SK-N-MC (cell line): ENCODE measurements at regions not wholly inside any gene's neighbourhood (a gene's known extent, or its start where the extent isn't known, plus 50 kb on each side); places are given as distances from the start of the nearest gene placed in this dataset.

Source experiments
- EZH2 ChIP-seq: fragments of 200-600 bp; sonication (generic); IDR thresholded peaks from one replicate; pipeline ENCODE4 v1.6.1; 2017; ENCODE audit warnings: antibody characterized with exemption
- FOXP2 ChIP-seq: optimal IDR thresholded peaks from 2 replicates; pipeline ENCODE3; 2011; ENCODE audit warnings: mild to moderate bottlenecking, moderate library complexity; ENCODE audit not compliant: insufficient read depth; ENCODE audit errors: extremely low read length, control extremely low read depth
- POLR2AphosphoS5 ChIP-seq: IDR thresholded peaks from 2 replicates; pipeline ENCODE4 v1.6.1; 2012; ENCODE audit warnings: mild to moderate bottlenecking, low read depth, low read length, borderline replicate concordance

- TF ChIP-seq POLR2AphosphoS5 (no peak), EZH2 (no peak), FOXP2 (no peak)
Observed at GRCh38 chr9:11204521-11204920, 591.7 kb upstream of the PTPRD start.
